ENCODE measurements at regions not wholly inside any gene's neighbourhood (a gene's known extent, or its start where the extent isn't known, plus 50 kb on each side); places are given as distances from the start of the nearest gene placed in this dataset.

DNA sequence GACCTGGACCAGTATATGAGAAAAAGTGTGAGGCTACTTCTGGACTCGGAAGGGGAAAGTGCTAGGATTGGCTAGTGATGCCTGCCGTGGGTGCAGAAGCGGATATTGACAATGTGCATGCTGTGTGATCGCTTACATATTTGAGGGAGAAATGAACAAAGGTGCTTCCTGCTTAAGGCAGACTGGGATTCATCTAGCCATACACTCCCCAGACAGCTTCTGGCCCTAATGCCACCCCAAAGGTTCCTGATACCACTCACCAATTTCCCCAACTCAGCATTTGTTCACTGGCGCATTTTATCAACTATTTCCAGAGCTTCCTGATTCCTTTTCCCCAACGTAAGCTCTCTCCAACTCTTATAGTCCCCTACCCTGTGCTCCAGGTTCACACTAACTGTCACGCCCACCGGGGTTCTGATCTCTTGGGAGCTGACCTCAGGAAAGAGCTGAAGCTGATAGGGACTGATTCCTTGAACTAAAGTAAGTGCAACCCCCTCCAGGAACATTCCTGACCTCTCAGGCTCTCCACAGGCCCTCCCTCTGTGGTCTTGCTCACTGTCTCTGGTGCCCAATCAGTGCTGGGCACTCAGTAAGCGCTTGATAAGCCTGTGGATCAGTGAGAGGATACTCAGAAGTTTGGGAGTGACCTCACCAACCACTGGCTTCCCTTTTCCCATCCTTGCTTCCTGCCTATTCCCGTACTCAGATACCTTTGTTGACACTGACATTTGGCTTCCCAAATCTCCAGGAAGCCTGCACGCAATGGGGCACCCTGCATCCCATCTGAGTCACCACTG lies 73.3 kb downstream of the MRPL14 start:
- Histone ChIP-seq H3K36me3 (replicated peaks; ENCODE audit: control insufficient read depth, insufficient read depth, low read length) (no peaks in the 10 kb centered on the region), H3K27me3 (ENCODE audit: control insufficient read depth, insufficient read depth, low read length) (no peaks in the 10 kb centered on the region), H3K4me3 (ENCODE audit: insufficient read depth, low read depth, low read length) (no peak overlapping the region)
- peak; percentile 63 for DNase-seq

- Histone ChIP-seq H3K4me3 (ENCODE audit: insufficient read depth, low read depth, low read length) (no peak overlapping the region), H3K27me3 (ENCODE audit: control insufficient read depth, insufficient read depth, low read length) (no peaks in the 10 kb centered on the region)
- DNase-seq = no peak
Observed at GRCh38 chr6:44053106-44053756, 74.0 kb downstream of the MRPL14 start.

DNA sequence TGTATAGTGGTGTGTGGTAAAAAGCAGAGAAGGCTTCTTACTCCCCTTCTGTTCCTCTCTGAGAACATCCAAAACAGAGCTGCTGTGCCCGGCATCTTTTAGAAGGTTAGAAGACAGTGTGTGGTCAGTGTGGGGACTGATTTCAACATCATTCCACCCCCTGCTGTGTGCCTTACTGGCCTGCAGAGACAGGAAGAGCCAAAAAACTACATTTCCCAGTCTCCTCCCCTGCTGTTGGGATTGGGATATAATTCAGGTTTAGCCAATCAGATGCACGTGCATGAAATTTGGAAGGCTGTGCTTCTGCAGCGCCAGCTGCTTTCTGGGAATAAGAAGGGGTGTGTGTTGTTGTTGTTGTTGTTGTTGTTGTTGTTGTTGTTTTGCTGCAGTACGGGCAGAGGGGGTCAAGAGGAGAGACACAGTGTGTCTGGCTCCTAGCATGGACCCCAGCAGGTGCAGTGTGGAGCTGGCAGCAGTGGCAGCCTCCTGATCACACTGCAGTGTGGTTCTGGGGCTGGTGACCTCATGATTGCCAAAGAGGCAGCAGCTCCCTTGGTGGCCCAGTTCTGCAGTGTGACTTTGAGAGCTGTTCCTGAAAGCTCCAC lies 74.7 kb downstream of the MRPL14 start:
- DNase-seq = peak; percentile 90
- H3K4me3 ChIP-seq (ENCODE audit: insufficient read depth, low read depth, low read length) = no peak overlapping the region

More at GRCh38 chr6:44053106-44053756, 74.0 kb downstream of the MRPL14 start:
- H3K36me3 ChIP-seq (replicated peaks; ENCODE audit: control insufficient read depth, insufficient read depth, low read length) = no peaks in the 10 kb centered on the region

GRCh38 chr6:44051515-44051914 lies 75.7 kb downstream of the MRPL14 start:
- DNase-seq = peak; percentile 43
- no peaks in the 10 kb centered on the region for H3K36me3 ChIP-seq (replicated peaks; ENCODE audit: control insufficient read depth, insufficient read depth, low read length)
- H3K4me3 ChIP-seq (ENCODE audit: insufficient read depth, low read depth, low read length) = no peak overlapping the region
- no peaks in the 10 kb centered on the region for H3K27me3 ChIP-seq (ENCODE audit: control insufficient read depth, insufficient read depth, low read length)

More for the DNA sequence above, 74.7 kb downstream of the MRPL14 start:
- Histone ChIP-seq H3K27me3 (ENCODE audit: control insufficient read depth, insufficient read depth, low read length) (no peaks in the 10 kb centered on the region), H3K36me3 (replicated peaks; ENCODE audit: control insufficient read depth, insufficient read depth, low read length) (no peaks in the 10 kb centered on the region)

GRCh38 chr6:44050872-44051505 lies 76.3 kb downstream of the MRPL14 start:
- no peak for DNase-seq
- Histone ChIP-seq H3K4me3 (ENCODE audit: insufficient read depth, low read depth, low read length) (no peak overlapping the region), H3K27me3 (ENCODE audit: control insufficient read depth, insufficient read depth, low read length) (no peaks in the 10 kb centered on the region), H3K36me3 (replicated peaks; ENCODE audit: control insufficient read depth, insufficient read depth, low read length) (no peaks in the 10 kb centered on the region)

DNA sequence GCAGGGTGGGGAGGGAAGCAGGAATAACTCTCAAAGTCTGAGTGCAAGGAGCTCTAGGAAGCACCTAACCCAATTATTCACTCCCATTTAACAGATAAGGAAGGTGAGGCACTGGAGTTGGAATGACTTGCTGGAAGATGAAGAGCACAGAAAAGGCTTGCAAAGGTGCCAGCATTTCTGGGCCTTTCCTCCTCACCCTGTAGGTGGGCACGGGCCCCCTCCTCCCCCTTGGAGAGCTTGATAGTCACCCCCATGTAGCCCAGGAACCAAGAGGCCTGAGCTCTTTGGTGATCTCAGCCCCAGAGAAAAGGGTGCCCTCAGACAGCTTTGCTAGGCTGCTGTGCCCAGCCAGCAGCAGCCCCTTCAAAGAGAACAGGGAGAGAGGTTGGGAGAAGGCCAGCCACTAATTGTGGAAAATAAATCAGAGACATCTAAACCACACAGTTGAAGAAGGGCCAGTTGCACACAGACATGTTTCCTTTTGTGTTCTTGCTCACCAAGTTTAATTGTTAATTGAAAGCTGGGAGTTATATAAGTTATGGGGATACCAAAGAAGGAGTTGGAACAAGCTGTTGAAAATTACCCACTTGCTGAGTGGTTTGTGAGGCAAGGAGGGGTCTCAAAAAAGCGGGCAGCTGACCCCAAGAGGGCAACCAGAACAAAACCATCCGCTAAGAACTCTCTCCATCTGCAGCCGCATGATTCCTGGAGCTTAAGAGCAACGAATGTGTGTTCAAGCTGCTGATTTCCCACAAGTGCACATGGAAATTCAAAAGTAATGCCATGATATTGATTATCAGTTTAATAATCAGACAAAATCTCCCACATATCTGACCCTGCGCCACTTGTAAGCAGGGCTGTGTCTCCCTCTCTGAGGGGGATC lies 77.0 kb downstream of the MRPL14 start:
- Histone ChIP-seq H3K4me3 (ENCODE audit: insufficient read depth, low read depth, low read length) (no peak overlapping the region), H3K27me3 (ENCODE audit: control insufficient read depth, insufficient read depth, low read length) (no peaks in the 10 kb centered on the region), H3K36me3 (replicated peaks; ENCODE audit: control insufficient read depth, insufficient read depth, low read length) (no peaks in the 10 kb centered on the region)
- DNase-seq = no peak

DNA sequence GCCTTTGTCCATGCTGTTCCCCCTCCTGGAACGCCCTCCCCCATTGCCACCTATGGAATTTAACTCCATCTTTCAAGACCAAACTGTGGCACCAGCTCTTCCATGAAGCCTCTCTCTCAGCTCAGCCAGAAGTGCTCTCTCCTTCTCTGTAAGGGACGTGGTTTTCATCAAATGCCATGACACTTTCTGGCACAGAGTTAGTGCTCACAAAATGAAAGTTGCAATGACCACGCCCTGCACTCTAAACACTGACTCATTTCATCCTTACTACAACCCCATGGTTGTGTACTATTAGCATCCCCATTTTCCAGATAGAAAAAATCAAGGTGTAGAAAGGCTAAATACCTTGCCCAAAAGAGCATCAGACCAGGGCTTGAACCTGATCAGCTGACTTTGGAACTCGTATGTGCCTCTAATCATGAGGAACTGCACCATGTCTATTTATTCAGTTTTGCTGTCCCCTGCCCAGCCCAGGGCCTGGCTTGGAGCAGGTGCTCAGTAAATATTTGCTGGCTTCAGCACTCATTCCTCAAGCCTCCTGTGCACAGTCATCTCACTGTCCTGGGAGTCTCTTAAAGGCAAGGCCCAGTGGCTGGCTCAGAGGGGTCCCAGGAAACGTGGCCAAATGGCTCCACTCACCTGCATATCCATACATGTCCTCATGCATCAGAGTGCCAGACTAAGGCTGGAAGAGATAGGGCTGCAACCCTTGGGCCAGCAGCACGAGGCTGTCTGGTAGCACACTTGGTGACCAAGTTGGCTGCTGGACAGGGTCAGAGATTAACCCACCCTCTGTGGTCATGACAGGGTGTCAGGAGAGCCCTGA lies 77.9 kb downstream of the MRPL14 start:
- H3K27me3 ChIP-seq (ENCODE audit: control insufficient read depth, insufficient read depth, low read length) = no peaks in the 10 kb centered on the region
- no peak for DNase-seq

GRCh38 chr6:44048277-44048676 lies 79.0 kb downstream of the MRPL14 start:
- H3K4me3 ChIP-seq (ENCODE audit: insufficient read depth, low read depth, low read length) = no peak overlapping the region
- no peaks in the 10 kb centered on the region for H3K27me3 ChIP-seq (ENCODE audit: control insufficient read depth, insufficient read depth, low read length)
- no peaks in the 10 kb centered on the region for H3K36me3 ChIP-seq (replicated peaks; ENCODE audit: control insufficient read depth, insufficient read depth, low read length)
- DNase-seq = no peak

More for the DNA sequence above, 77.9 kb downstream of the MRPL14 start:
- no peaks in the 10 kb centered on the region for H3K36me3 ChIP-seq (replicated peaks; ENCODE audit: control insufficient read depth, insufficient read depth, low read length)
- no peak overlapping the region for H3K4me3 ChIP-seq (ENCODE audit: insufficient read depth, low read depth, low read length)

DNA sequence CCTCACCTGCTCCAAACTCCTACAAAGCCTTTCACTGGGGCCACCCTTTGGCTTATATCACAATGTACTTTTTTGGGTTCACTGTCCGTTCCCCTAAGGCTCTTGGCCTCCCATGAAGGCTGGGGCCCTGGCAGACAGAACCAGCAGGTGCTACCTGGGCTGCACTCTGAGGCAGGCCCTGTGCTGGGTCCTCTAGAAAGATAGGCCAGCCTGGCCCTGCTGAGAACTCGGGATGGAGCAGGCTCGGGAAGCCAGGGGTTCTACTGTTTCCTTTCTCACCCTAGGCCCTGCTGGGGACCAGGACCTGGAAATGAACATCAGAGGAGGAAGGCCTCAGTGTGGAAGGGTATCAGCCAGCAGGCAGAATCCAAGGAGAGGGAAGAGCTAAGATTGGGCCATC lies 79.5 kb downstream of the MRPL14 start:
- no peak for DNase-seq
- Histone ChIP-seq H3K36me3 (replicated peaks; ENCODE audit: control insufficient read depth, insufficient read depth, low read length) (no peaks in the 10 kb centered on the region), H3K4me3 (ENCODE audit: insufficient read depth, low read depth, low read length) (no peak overlapping the region), H3K27me3 (ENCODE audit: control insufficient read depth, insufficient read depth, low read length) (no peaks in the 10 kb centered on the region)

DNA sequence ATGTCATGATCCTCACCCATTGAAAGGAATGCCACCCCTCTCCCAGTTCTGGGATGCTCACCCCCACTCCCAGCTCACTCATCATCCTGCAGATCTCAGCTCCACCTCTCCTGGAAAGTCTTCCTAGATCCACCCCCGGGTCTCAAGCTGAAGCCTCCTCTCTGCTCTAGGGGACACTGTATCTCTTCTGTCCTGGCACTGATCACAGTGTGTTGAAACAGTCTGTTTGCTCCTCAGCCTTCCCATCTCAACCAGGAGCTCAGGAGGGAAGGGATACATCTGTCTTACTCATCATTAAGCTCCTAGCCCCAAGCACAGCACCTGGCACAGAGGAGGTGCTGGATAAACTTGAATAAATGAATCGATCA lies 80.1 kb downstream of the MRPL14 start:
- Histone ChIP-seq H3K4me3 (ENCODE audit: insufficient read depth, low read depth, low read length) (no peak overlapping the region), H3K27me3 (ENCODE audit: control insufficient read depth, insufficient read depth, low read length) (no peaks in the 10 kb centered on the region), H3K36me3 (replicated peaks; ENCODE audit: control insufficient read depth, insufficient read depth, low read length) (no peaks in the 10 kb centered on the region)
- DNase-seq = no peak

DNA sequence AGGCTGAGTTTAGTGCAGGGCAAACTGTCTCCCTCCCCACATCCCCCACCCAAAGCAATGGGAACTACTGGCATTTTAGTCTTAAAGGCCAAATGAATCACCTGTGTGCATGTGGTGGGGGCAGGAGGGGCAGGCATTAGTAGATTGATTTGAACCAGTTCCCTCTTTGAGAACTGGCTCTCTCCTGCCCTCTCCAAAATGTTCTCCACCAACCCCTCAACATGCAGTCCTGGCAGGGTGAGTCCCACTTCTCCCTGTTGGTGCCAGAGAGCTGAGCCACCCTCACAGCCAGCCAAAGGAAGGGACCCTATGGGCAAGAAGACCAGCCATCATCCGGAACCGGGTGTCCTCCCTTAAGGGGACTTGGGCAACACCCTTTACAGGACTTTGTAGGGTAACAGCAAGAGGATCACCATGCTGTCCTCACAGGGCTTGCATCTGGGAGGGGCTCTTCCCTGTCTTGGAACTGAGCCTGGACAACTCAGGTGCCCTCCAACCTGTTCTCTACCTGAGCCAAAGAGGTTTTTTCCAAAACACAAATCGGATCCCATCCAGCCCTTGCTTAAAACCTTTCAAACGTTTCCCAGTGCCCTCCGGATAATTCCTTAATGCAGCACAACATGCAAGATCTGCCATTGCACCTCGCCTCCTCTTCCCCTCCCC lies 80.6 kb downstream of the MRPL14 start:
- Histone ChIP-seq H3K27me3 (ENCODE audit: control insufficient read depth, insufficient read depth, low read length) (no peaks in the 10 kb centered on the region), H3K4me3 (ENCODE audit: insufficient read depth, low read depth, low read length) (no peak overlapping the region), H3K36me3 (replicated peaks; ENCODE audit: control insufficient read depth, insufficient read depth, low read length) (no peaks in the 10 kb centered on the region)
- no peak for DNase-seq

DNA sequence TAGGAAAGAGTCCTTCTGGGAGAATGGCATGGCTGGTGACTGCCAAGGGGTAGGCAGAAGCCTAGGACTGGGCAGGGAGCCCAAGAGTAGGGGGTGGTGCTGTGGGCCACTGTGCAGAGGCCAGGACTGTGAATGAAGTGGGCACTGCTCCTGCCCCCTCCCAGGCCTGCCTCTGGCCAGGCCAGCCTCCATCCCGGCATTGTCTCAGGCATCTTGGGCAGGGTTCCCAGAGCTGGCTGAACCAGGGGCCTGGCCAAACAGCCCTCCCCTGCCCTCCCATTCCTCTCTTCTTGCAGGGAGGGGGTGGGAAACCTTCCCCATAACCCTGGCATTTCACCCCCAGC lies 81.6 kb downstream of the MRPL14 start:
- H3K27me3 ChIP-seq (ENCODE audit: control insufficient read depth, insufficient read depth, low read length) = no peaks in the 10 kb centered on the region
- no peaks in the 10 kb centered on the region for H3K36me3 ChIP-seq (replicated peaks; ENCODE audit: control insufficient read depth, insufficient read depth, low read length)
- DNase-seq = no peak
- H3K4me3 ChIP-seq (ENCODE audit: insufficient read depth, low read depth, low read length) = no peak overlapping the region

Measured in H7 (cell line).